GM20000 (cell line): ENCODE measurements at regions not wholly inside any gene's neighbourhood (a gene's known extent, or its start where the extent isn't known, plus 50 kb on each side); places are given as distances from the start of the nearest gene placed in this dataset.

ENCODE experiments used
- DNase-seq: peaks from one replicate; pipeline ENCODE4 v3.0.0; 2012; ENCODE audit warnings: low spot score
- CTCF ChIP-seq: IDR thresholded peaks from 2 replicates; pipeline ENCODE4 v1.5.1; 2012; ENCODE audit warnings: mild to moderate bottlenecking, control low read depth; ENCODE audit errors: extremely low read depth, missing control alignments

GRCh38 chr2:199131876-199132275 lies 325.9 kb downstream of the SATB2 start:
- TF ChIP-seq CTCF, result no peak
- DNase-seq, result no peak

- DNase-seq, result no peak
- TF ChIP-seq CTCF, result no peak
Observed at GRCh38 chr2:199131136-199131655, 326.5 kb downstream of the SATB2 start.

- TF ChIP-seq CTCF, result no peak
- no peak for DNase-seq
Observed at GRCh38 chr2:199130501-199130900, 327.2 kb downstream of the SATB2 start.

GRCh38 chr2:199128476-199129229 lies 329.1 kb downstream of the SATB2 start:
- TF ChIP-seq CTCF, result no peak
- DNase-seq, result no peak

- no peak for TF ChIP-seq CTCF
- DNase-seq, result no peak
Observed at GRCh38 chr2:199119796-199120195, 337.9 kb downstream of the SATB2 start.

- DNase-seq, result no peak
- no peak for TF ChIP-seq CTCF
Observed at GRCh38 chr2:199118673-199119112, 339.0 kb downstream of the SATB2 start.

- no peak for TF ChIP-seq CTCF
- no peak for DNase-seq
Observed at GRCh38 chr2:199115169-199115568, 342.6 kb downstream of the SATB2 start.
